ENCODE measurements at regions not wholly inside any gene's neighbourhood (a gene's known extent, or its start where the extent isn't known, plus 50 kb on each side); places are given as distances from the start of the nearest gene placed in this dataset.

DNA sequence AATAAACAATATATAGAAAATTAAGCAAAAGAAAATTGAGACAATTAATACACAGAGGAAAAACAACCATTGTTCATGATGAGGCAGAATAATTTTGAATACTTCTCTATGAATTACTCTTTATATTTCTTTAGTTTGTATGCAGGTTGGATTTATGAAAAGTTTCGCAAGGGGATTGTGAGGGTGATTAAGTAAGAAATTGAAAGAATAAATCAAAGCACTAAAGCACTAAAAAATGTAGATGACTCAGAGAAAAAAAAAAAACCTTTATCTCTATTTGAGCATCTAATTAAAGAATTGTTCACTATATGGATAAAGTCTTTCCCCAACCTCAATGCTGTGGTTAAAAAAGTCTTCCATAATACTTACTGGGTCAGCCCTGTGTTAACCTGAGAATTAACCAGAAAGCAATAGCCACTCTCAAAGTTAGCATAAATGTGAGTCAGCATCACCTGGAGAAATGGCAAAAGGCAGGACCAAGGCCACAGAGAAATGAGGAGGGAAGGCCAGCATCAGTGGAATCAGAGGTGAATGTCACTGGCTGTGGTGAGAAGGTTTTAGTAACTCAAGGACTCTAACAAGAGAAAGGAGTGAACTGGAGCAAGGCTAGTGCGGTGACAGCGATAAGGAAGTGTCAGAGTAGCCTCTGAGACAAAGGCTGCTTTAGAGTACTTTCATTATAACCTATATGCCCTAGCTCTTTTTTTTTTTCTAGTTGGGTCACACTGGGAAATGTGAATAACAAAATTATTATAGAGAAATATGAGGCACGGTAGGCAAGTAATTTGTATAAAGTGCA, 310.4 kb downstream of the KCNC2 start:
- H3K27me3 ChIP-seq (ENCODE audit: control insufficient read depth, insufficient read depth, low read length): no peaks in the 10 kb centered on the region
- H3K4me3 ChIP-seq (ENCODE audit: low read length): no peak overlapping the region
- H3K4me1 ChIP-seq (ENCODE audit: control insufficient read depth, insufficient read depth, low read length): no peaks in the 10 kb centered on the region
- DNase-seq: no peak
- no peak overlapping the region for H3K27ac ChIP-seq (ENCODE audit: low read length)
- 80% methylated on average over 2 of the region's 4 CpGs for WGBS (ENCODE audit: insufficient coverage, low lambda C conversion rate)
- H3K36me3 ChIP-seq (ENCODE audit: control insufficient read depth, insufficient read depth, low read length): no peaks in the 10 kb centered on the region
- H3K9me3 ChIP-seq (ENCODE audit: control insufficient read depth, low read depth, low read length): no peaks in the 10 kb centered on the region

DNA sequence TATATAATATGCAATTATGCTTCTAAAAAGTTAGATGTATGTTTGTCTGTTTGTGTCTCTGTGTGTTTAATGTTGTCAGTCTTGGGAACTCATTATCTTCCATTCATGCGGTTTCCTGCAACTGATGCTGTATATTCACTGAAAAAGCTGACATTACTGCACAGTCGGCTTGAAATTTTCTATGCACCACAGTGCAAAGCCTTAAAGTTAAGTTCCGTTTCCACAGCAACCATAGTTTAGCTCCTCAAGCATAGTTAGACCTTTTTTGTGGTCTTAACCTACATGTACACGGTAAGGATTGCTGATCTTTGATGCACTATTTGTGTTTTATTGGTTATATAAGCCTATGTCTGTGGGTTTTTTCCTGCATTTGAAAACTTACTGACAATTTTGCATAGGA, 309.4 kb downstream of the KCNC2 start:
- WGBS (ENCODE audit: insufficient coverage, low lambda C conversion rate): 83% methylated on average over 2 of the region's 4 CpGs
- Histone ChIP-seq H3K4me3 (ENCODE audit: low read length) (no peak overlapping the region), H3K27ac (ENCODE audit: low read length) (no peak overlapping the region), H3K4me1 (ENCODE audit: control insufficient read depth, insufficient read depth, low read length) (no peaks in the 10 kb centered on the region), H3K36me3 (ENCODE audit: control insufficient read depth, insufficient read depth, low read length) (no peaks in the 10 kb centered on the region), H3K9me3 (ENCODE audit: control insufficient read depth, low read depth, low read length) (no peaks in the 10 kb centered on the region), H3K27me3 (ENCODE audit: control insufficient read depth, insufficient read depth, low read length) (no peaks in the 10 kb centered on the region)
- no peak for DNase-seq

DNA sequence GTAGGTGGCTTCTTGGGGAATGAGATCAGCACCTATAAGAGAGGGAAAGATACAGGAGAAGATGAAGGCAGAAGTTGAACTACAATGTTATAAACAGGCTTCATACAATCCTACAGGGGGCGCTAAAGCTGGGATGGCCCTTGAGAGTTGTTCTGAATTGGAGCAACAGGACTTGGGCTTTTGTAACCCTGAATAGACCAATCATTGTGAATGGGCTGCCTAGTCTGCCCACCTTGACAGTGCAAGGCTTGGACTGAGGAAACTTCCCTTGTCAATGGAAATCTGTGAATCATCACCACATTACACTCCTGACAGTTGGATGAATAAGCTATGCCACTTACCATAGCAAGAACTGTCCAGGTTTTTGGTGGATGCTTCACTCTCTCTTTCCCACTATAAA, 306.1 kb downstream of the KCNC2 start:
- H3K27me3 ChIP-seq (ENCODE audit: control insufficient read depth, insufficient read depth, low read length): no peaks in the 10 kb centered on the region
- no peak overlapping the region for H3K27ac ChIP-seq (ENCODE audit: low read length)
- H3K36me3 ChIP-seq (ENCODE audit: control insufficient read depth, insufficient read depth, low read length): no peaks in the 10 kb centered on the region
- WGBS (ENCODE audit: insufficient coverage, low lambda C conversion rate): no CpG with 5 or more reads among the region's 1 CpG
- H3K4me3 ChIP-seq (ENCODE audit: low read length): no peak overlapping the region
- no peak for DNase-seq
- H3K9me3 ChIP-seq (ENCODE audit: control insufficient read depth, low read depth, low read length): no peaks in the 10 kb centered on the region
- H3K4me1 ChIP-seq (ENCODE audit: control insufficient read depth, insufficient read depth, low read length): no peaks in the 10 kb centered on the region

DNA sequence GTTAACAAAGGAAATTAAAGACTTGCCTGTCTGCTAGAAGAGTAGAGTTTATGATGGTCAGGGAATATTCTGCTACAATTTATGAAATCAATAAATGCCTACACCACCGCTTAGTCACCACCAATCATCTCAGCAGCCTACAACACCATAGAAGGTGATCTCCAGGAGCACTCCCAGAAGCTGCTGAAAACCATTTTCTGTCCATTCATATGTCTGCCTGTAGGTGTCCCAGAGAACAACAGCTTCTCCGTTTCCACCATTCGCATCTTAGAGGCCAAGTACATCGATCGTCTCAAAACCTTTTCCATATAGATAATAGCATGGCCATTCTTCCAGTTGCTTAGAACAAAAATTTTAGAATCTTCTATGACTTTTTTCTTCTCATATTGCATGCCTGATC, 303.4 kb downstream of the KCNC2 start:
- H3K27me3 ChIP-seq (ENCODE audit: control insufficient read depth, insufficient read depth, low read length): no peaks in the 10 kb centered on the region
- 96% methylated on average over 4 of the region's 5 CpGs for WGBS (ENCODE audit: insufficient coverage, low lambda C conversion rate)
- DNase-seq: no peak

DNA sequence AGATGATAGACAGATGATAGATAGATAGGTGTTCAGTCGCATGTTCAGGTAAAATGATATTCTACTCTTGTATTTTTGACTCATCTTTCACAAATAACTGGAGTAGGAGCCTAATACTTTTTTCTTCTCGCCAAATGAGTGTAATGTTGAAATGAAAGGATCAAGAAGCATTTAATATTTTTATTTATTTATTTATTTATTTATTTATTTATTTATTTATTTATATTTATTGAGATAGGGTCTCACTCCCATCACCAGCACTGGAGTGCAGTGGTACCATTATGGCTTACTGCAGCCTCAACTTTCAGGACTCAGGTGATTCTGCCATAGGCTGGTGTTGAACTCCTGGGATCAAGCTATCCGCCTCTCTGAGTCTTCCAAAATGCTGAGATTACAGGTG, 298.8 kb downstream of the KCNC2 start:
- no peak overlapping the region for H3K4me3 ChIP-seq (ENCODE audit: low read length)
- WGBS (ENCODE audit: insufficient coverage, low lambda C conversion rate): 100% methylated on average over 2 of the region's 3 CpGs
- H3K9me3 ChIP-seq (ENCODE audit: control insufficient read depth, low read depth, low read length): no peaks in the 10 kb centered on the region
- H3K36me3 ChIP-seq (ENCODE audit: control insufficient read depth, insufficient read depth, low read length): no peaks in the 10 kb centered on the region
- H3K27ac ChIP-seq (ENCODE audit: low read length): no peak overlapping the region
- no peaks in the 10 kb centered on the region for H3K27me3 ChIP-seq (ENCODE audit: control insufficient read depth, insufficient read depth, low read length)
- H3K4me1 ChIP-seq (ENCODE audit: control insufficient read depth, insufficient read depth, low read length): no peaks in the 10 kb centered on the region
- no peak for DNase-seq

More for the DNA sequence above, 303.4 kb downstream of the KCNC2 start:
- Histone ChIP-seq H3K27ac (ENCODE audit: low read length) (no peak overlapping the region), H3K9me3 (ENCODE audit: control insufficient read depth, low read depth, low read length) (no peaks in the 10 kb centered on the region), H3K36me3 (ENCODE audit: control insufficient read depth, insufficient read depth, low read length) (no peaks in the 10 kb centered on the region), H3K4me3 (ENCODE audit: low read length) (no peak overlapping the region), H3K4me1 (ENCODE audit: control insufficient read depth, insufficient read depth, low read length) (no peaks in the 10 kb centered on the region)

DNA sequence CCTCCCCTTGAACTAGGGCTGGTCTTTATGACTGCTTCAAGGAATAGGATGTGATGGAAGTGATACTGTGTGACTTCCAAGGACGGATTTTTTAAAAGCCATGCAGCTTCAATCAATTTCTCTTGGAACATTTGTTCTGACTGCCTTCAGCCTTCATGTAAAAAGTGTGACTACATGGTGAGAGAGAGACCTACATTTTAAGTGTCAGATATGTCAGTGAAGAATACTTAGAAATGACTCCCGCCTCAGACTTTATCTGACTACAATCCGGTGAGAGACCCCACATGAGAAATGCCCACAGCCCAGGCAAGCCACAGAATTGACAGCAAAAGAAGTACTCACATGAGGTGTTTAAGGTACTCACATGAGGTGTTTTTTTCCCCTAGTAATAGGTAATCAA, 295.3 kb downstream of the KCNC2 start:
- H3K9me3 ChIP-seq (ENCODE audit: control insufficient read depth, low read depth, low read length): no peaks in the 10 kb centered on the region
- H3K27me3 ChIP-seq (ENCODE audit: control insufficient read depth, insufficient read depth, low read length): no peaks in the 10 kb centered on the region
- H3K4me1 ChIP-seq (ENCODE audit: control insufficient read depth, insufficient read depth, low read length): no peaks in the 10 kb centered on the region
- H3K27ac ChIP-seq (ENCODE audit: low read length): no peak overlapping the region
- no CpG with 5 or more reads among the region's 3 CpGs for WGBS (ENCODE audit: insufficient coverage, low lambda C conversion rate)
- no peaks in the 10 kb centered on the region for H3K36me3 ChIP-seq (ENCODE audit: control insufficient read depth, insufficient read depth, low read length)
- DNase-seq: no peak
- H3K4me3 ChIP-seq (ENCODE audit: low read length): no peak overlapping the region

DNA sequence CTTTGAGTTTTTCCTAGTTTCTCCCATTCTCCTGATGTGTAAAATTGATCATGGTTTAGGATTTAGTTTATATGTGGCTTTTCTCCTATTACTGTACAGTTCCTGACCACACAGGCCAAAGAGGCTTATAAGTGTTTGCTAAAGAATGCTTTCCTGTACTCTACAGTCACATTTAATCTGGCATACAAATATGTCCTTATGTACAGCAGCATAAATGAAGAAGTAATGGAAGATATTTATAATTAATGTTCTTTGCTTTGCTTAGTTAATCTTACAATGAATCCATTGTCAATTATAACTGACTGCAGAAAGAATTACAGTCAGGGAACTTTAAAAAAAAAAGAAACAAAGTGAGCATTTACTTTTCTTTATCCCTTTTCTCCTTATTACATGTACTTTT, 293.9 kb downstream of the KCNC2 start:
- DNase-seq: no peak
- H3K36me3 ChIP-seq (ENCODE audit: control insufficient read depth, insufficient read depth, low read length): no peaks in the 10 kb centered on the region
- no peak overlapping the region for H3K4me3 ChIP-seq (ENCODE audit: low read length)
- no peaks in the 10 kb centered on the region for H3K9me3 ChIP-seq (ENCODE audit: control insufficient read depth, low read depth, low read length)
- no peaks in the 10 kb centered on the region for H3K4me1 ChIP-seq (ENCODE audit: control insufficient read depth, insufficient read depth, low read length)
- H3K27me3 ChIP-seq (ENCODE audit: control insufficient read depth, insufficient read depth, low read length): no peaks in the 10 kb centered on the region
- no peak overlapping the region for H3K27ac ChIP-seq (ENCODE audit: low read length)

DNA sequence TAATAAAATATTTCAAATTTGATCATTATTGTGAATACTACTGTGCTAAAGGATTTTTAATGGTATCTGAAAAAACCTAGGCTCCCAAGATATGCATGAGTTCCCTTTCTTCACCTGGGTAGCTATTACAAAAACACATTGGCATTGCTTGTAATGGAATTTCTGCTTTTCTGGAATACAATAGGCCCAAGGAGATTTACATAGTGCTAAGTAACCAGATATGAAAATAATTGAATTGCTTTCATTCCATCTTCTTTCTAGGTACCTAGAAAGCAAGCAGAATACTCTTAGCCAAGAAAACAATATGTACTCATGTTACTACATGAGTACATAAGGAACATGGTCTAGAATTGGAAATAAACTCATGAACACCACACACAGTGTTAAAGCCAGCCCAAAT, 291.9 kb downstream of the KCNC2 start:
- no peak overlapping the region for H3K4me3 ChIP-seq (ENCODE audit: low read length)
- H3K36me3 ChIP-seq (ENCODE audit: control insufficient read depth, insufficient read depth, low read length): no peaks in the 10 kb centered on the region
- H3K27ac ChIP-seq (ENCODE audit: low read length): no peak overlapping the region
- H3K9me3 ChIP-seq (ENCODE audit: control insufficient read depth, low read depth, low read length): no peaks in the 10 kb centered on the region
- H3K27me3 ChIP-seq (ENCODE audit: control insufficient read depth, insufficient read depth, low read length): no peaks in the 10 kb centered on the region
- DNase-seq: no peak
- H3K4me1 ChIP-seq (ENCODE audit: control insufficient read depth, insufficient read depth, low read length): no peaks in the 10 kb centered on the region

DNA sequence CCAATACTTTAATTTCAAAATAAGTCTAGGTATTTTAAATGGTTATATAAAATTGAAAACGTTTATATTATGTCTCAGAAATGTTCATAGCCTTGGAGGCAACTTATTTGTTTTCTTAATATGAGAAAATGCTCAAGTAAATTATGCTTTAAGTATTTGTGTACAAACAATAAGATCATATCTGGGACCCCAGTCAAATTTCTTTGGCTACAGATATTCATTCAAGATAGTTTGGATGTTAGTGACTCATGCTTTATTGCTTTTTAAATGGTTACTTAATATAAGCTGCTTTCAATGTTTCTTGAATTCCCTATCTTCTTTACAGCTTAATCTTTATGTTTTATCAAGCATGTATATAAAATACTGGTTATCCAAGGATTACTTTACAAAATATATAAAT, 291.3 kb downstream of the KCNC2 start:
- Histone ChIP-seq H3K36me3 (ENCODE audit: control insufficient read depth, insufficient read depth, low read length) (no peaks in the 10 kb centered on the region), H3K4me1 (ENCODE audit: control insufficient read depth, insufficient read depth, low read length) (no peaks in the 10 kb centered on the region), H3K27me3 (ENCODE audit: control insufficient read depth, insufficient read depth, low read length) (no peaks in the 10 kb centered on the region), H3K4me3 (ENCODE audit: low read length) (no peak overlapping the region), H3K27ac (ENCODE audit: low read length) (no peak overlapping the region), H3K9me3 (ENCODE audit: control insufficient read depth, low read depth, low read length) (no peaks in the 10 kb centered on the region)
- DNase-seq: no peak
- 0% methylated on average over 1 of the region's 1 CpG for WGBS (ENCODE audit: insufficient coverage, low lambda C conversion rate)

DNA sequence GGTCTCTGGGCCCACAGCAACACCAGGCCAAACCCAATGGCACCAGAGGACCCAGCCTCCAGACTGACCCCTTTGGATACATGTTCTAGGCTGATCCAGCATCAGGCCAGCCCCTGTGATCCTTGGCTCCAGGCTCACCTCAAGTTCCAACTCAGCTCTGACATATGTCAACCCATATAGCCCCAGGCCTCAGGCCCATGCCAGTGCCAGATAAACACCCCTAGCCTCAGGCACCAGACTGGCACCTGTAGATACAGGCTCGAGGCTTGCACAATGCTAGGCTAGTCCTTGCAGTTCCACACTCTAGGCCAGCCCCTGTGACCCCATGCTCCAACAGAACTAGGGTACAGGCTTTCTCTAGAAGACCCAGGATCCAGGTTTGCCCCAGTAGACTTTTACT, 287.5 kb downstream of the KCNC2 start:
- DNase-seq: no peak
- H3K4me1 ChIP-seq (ENCODE audit: control insufficient read depth, insufficient read depth, low read length): no peaks in the 10 kb centered on the region
- no peaks in the 10 kb centered on the region for H3K36me3 ChIP-seq (ENCODE audit: control insufficient read depth, insufficient read depth, low read length)
- H3K9me3 ChIP-seq (ENCODE audit: control insufficient read depth, low read depth, low read length): peaks cover 3% of the 10 kb centered on the region
- H3K4me3 ChIP-seq (ENCODE audit: low read length): no peak overlapping the region
- no peaks in the 10 kb centered on the region for H3K27me3 ChIP-seq (ENCODE audit: control insufficient read depth, insufficient read depth, low read length)
- H3K27ac ChIP-seq (ENCODE audit: low read length): no peak overlapping the region
- no CpG with 5 or more reads among the region's 1 CpG for WGBS (ENCODE audit: insufficient coverage, low lambda C conversion rate)

DNA sequence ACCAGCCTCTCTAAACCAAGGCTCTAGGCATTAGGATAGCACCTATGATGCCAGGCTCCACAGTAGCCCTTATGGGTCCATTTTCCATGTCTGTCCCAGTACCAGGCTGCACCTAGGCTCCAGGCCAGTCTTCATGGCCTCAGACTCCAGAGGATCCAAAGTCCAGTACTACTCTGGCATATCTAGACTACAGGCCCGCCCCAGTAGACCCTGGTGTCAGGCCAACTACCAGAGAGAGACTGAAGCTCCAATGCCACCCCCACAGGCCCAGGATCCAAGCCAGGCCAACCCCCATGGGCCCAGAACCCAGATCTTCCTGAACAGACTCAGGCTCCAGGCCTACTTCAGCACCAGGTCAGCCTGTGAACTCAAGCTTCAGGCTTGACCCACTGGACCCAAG, 287.0 kb downstream of the KCNC2 start:
- no peak for DNase-seq
- peaks cover 3% of the 10 kb centered on the region for H3K9me3 ChIP-seq (ENCODE audit: control insufficient read depth, low read depth, low read length)
- no peaks in the 10 kb centered on the region for H3K4me1 ChIP-seq (ENCODE audit: control insufficient read depth, insufficient read depth, low read length)
- H3K4me3 ChIP-seq (ENCODE audit: low read length): no peak overlapping the region
- H3K27ac ChIP-seq (ENCODE audit: low read length): no peak overlapping the region
- no peaks in the 10 kb centered on the region for H3K36me3 ChIP-seq (ENCODE audit: control insufficient read depth, insufficient read depth, low read length)
- no peaks in the 10 kb centered on the region for H3K27me3 ChIP-seq (ENCODE audit: control insufficient read depth, insufficient read depth, low read length)
- no CpG with 5 or more reads among the region's 1 CpG for WGBS (ENCODE audit: insufficient coverage, low lambda C conversion rate)

Data from large intestine (tissue), 3 donors.